ENCODE measurements at regions not wholly inside any gene's neighbourhood (a gene's known extent, or its start where the extent isn't known, plus 50 kb on each side); places are given as distances from the start of the nearest gene placed in this dataset.

DNA sequence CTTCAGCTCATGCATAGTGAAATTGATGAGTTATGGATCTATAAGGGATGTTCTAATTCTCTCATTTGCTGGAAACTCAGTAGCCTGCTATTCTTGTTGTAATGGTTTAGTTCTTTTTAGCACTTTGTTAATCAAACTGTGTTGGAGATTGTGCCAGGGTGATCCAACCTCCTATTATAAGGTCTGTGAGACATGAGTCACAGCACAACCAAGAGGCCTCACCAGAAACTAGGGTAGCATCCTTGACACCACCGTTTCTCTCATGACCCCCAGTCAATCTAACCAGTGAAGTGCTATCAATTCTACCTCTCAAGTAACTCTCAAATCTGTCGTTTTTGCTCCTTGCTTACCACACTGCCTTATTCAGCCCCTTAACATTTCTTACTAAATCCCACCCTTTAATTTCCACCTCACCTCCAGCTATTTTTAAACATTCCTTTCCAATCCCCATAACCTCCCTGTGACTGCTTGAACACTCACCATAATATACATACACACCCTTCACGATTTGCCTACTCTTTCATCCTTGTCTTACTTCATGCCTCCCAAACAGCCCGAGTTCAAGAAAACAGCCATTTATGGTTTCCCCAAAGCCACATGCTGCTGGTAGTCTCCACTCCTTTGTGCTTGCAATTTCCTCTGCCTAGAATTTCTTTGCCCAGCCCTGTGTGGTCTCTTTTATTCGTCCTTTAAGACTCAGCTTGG lies 53.9 kb upstream of the NUDT4 start:
- POLR2A ChIA-PET: no interaction called here
- no TSS peak for BruUV-seq (replicated peaks)
- no peaks in the 10 kb centered on the region for H3K4me1 ChIP-seq (ENCODE audit: control insufficient read depth in 1 of 2, insufficient read depth in 2 of 2, low read length in 2 of 2)
- RAD21 ChIA-PET (ENCODE audit: low non-redundant PET in 1 of 2, low total read pairs in 2 of 2, uncharacterized antibody in 2 of 2, unreplicated experiment in 2 of 2): no interaction called here
- no peaks in the 10 kb centered on the region for H3K79me2 ChIP-seq (ENCODE audit: insufficient read depth, low read length)
- H3K9me2 ChIP-seq (ENCODE audit: insufficient read depth): no peaks in the 10 kb centered on the region
- no peaks in the 10 kb centered on the region for H3K36me3 ChIP-seq (ENCODE audit: control insufficient read depth in 1 of 2, insufficient read depth in 2 of 2, low read length in 2 of 2)
- DNase-seq (ENCODE audit: low read depth, low spot score) (no peak), ATAC-seq (no peak)
- no peaks in the 10 kb centered on the region for H3K9me3 ChIP-seq (ENCODE audit: control insufficient read depth in 1 of 2, insufficient read depth in 1 of 2, low read depth in 1 of 2, low read length in 2 of 2)
- no peaks in the 10 kb centered on the region for H4K20me1 ChIP-seq (ENCODE audit: insufficient read depth)
- no peaks in the 10 kb centered on the region for H3K27me3 ChIP-seq (ENCODE audit: insufficient read depth, low read length)
- CTCF ChIA-PET: no interaction called here
- TF ChIP-seq CEBPB (IDR thresholded peaks at IDR 0.05; ENCODE audit: low read depth): no peak
- no peak for TF ChIP-seq RAD21 (IDR thresholded peaks at IDR 0.05; ENCODE audit: low read depth)
- TF ChIP-seq SP1 (IDR thresholded peaks at IDR 0.05; ENCODE audit: low read depth): no peak
- TF ChIP-seq, protein P1, sequence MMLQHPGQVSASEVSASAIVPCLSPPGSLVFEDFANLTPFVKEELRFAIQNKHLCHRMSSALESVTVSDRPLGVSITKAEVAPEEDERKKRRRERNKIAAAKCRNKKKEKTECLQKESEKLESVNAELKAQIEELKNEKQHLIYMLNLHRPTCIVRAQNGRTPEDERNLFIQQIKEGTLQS (IDR thresholded peaks at IDR 0.05): no peak
- no peak for TF ChIP-seq SIN3A (IDR thresholded peaks at IDR 0.05; ENCODE audit: low read depth)
- TF ChIP-seq CBX3 (IDR thresholded peaks at IDR 0.05; ENCODE audit: low read depth): no peak
- intact Hi-C loops (cut with micrococcal nuclease): no loop called here
- no peak overlapping the region for H2AFZ ChIP-seq (ENCODE audit: low read depth, low read length, poor library complexity, severe bottlenecking)
- H3K9ac ChIP-seq (ENCODE audit: low read length): no peak overlapping the region
- H3K27ac ChIP-seq (ENCODE audit: low read depth, low read length): no peak overlapping the region
- no peak overlapping the region for H3K4me3 ChIP-seq (replicated peaks in 1 of 2; ENCODE audit: low read depth in 1 of 2, low read length in 2 of 2)
- no peak overlapping the region for H3K4me2 ChIP-seq (ENCODE audit: low read length)

DNA sequence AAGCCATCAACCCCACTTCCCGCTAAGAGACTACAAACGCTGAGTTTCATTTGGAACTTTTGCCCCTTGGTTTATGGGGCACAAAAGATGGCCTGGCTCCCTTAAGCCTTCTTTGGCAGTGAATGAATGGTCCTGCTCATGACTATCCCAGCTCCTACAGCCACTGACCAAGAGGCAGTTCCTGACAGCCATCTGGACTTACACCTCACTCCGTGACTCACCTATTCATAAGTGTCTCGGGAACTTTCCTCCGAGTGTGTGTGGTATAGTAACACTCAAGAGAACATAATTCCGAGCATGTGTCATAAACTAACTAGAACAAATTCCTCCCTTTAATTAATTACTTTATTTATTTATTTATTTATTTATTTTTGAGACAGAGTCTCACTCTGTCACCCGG lies 51.9 kb upstream of the NUDT4 start:
- TF ChIP-seq ELF1 (IDR thresholded peaks at IDR 0.05; ENCODE audit: borderline replicate concordance, low read depth): no peak
- no peak for TF ChIP-seq SIN3A (IDR thresholded peaks at IDR 0.05; ENCODE audit: low read depth)
- TF ChIP-seq YY1 (IDR thresholded peaks at IDR 0.05; ENCODE audit: extremely low read depth, insufficient replicate concordance, low read depth, low read length): no peak
- DNase-seq (ENCODE audit: low read depth, low spot score): no peak
- Histone ChIP-seq H2AFZ (ENCODE audit: low read depth, low read length, poor library complexity, severe bottlenecking) (no peak overlapping the region), H4K20me1 (ENCODE audit: insufficient read depth) (no peaks in the 10 kb centered on the region), H3K27me3 (ENCODE audit: insufficient read depth, low read length) (no peaks in the 10 kb centered on the region), H3K4me3 (replicated peaks in 1 of 2; ENCODE audit: low read depth in 1 of 2, low read length in 2 of 2) (no peak overlapping the region), H3K36me3 (ENCODE audit: control insufficient read depth in 1 of 2, insufficient read depth in 2 of 2, low read length in 2 of 2) (no peaks in the 10 kb centered on the region), H3K4me2 (ENCODE audit: low read length) (no peak overlapping the region), H3K79me2 (ENCODE audit: insufficient read depth, low read length) (no peaks in the 10 kb centered on the region), H3K27ac (ENCODE audit: low read depth, low read length) (no peak overlapping the region), H3K9me2 (ENCODE audit: insufficient read depth) (no peaks in the 10 kb centered on the region), H3K9me3 (ENCODE audit: control insufficient read depth in 1 of 2, insufficient read depth in 1 of 2, low read depth in 1 of 2, low read length in 2 of 2) (no peaks in the 10 kb centered on the region), H3K4me1 (ENCODE audit: control insufficient read depth in 1 of 2, insufficient read depth in 2 of 2, low read length in 2 of 2) (no peaks in the 10 kb centered on the region), H3K9ac (ENCODE audit: low read length) (no peak overlapping the region)
- RAD21 ChIA-PET (ENCODE audit: low non-redundant PET in 1 of 2, low total read pairs in 2 of 2, uncharacterized antibody in 2 of 2, unreplicated experiment in 2 of 2): no interaction called here
- ATAC-seq: no peak
- no TSS peak for BruUV-seq (replicated peaks)
- CTCF ChIA-PET: no interaction called here
- POLR2A ChIA-PET: no interaction called here
- intact Hi-C loops (cut with micrococcal nuclease): no loop called here
